ENCODE measurements at regions not wholly inside any gene's neighbourhood (a gene's known extent, or its start where the extent isn't known, plus 50 kb on each side); places are given as distances from the start of the nearest gene placed in this dataset.

- H3K4me3 ChIP-seq (ENCODE audit: low read length), result no peak overlapping the region
- no peak for DNase-seq (ENCODE audit: low read depth, low spot score)
- H3K36me3 ChIP-seq (ENCODE audit: control insufficient read depth, insufficient read depth, low read length), result no peaks in the 10 kb centered on the region
- H3K27me3 ChIP-seq (ENCODE audit: control insufficient read depth, insufficient read depth, low read length), result no peaks in the 10 kb centered on the region
- H3K27ac ChIP-seq (ENCODE audit: low read length), result no peak overlapping the region
- H3K4me1 ChIP-seq (ENCODE audit: control insufficient read depth, insufficient read depth, low read length), result no peaks in the 10 kb centered on the region
- no peaks in the 10 kb centered on the region for H3K9me3 ChIP-seq (ENCODE audit: control insufficient read depth, insufficient read depth, low read length)
- no CpG with 5 or more reads among the region's 3 CpGs for WGBS (ENCODE audit: insufficient coverage, insufficient read length)
These were observed 160.3 kb downstream of the EN1 start for GRCh38 chr2:118687192-118687591.

- Histone ChIP-seq H3K9me3 (ENCODE audit: control insufficient read depth, insufficient read depth, low read length) (no peaks in the 10 kb centered on the region), H3K27ac (ENCODE audit: low read length) (no peak overlapping the region), H3K36me3 (ENCODE audit: control insufficient read depth, insufficient read depth, low read length) (no peaks in the 10 kb centered on the region), H3K27me3 (ENCODE audit: control insufficient read depth, insufficient read depth, low read length) (no peaks in the 10 kb centered on the region), H3K4me3 (ENCODE audit: low read length) (no peak overlapping the region), H3K4me1 (ENCODE audit: control insufficient read depth, insufficient read depth, low read length) (no peaks in the 10 kb centered on the region)
- DNase-seq (ENCODE audit: low read depth, low spot score), result no peak
- WGBS (ENCODE audit: insufficient coverage, insufficient read length), result no CpG with 5 or more reads among the region's 1 CpG
These were observed 161.1 kb downstream of the EN1 start for GRCh38 chr2:118686346-118686745.

- Histone ChIP-seq H3K9me3 (ENCODE audit: control insufficient read depth, insufficient read depth, low read length) (no peaks in the 10 kb centered on the region), H3K4me1 (ENCODE audit: control insufficient read depth, insufficient read depth, low read length) (no peaks in the 10 kb centered on the region), H3K36me3 (ENCODE audit: control insufficient read depth, insufficient read depth, low read length) (no peaks in the 10 kb centered on the region), H3K27ac (ENCODE audit: low read length) (no peak overlapping the region), H3K27me3 (ENCODE audit: control insufficient read depth, insufficient read depth, low read length) (no peaks in the 10 kb centered on the region), H3K4me3 (ENCODE audit: low read length) (no peak overlapping the region)
- no peak for DNase-seq (ENCODE audit: low read depth, low spot score)
- WGBS (ENCODE audit: insufficient coverage, insufficient read length), result no CpG with 5 or more reads among the region's 5 CpGs
These were observed 164.0 kb downstream of the EN1 start for GRCh38 chr2:118683460-118683859.

GRCh38 chr2:118678985-118679384, 168.5 kb downstream of the EN1 start:
- no peak overlapping the region for H3K4me3 ChIP-seq (ENCODE audit: low read length)
- H3K36me3 ChIP-seq (ENCODE audit: control insufficient read depth, insufficient read depth, low read length), result no peaks in the 10 kb centered on the region
- WGBS (ENCODE audit: insufficient coverage, insufficient read length), result no CpG with 5 or more reads among the region's 2 CpGs
- no peaks in the 10 kb centered on the region for H3K4me1 ChIP-seq (ENCODE audit: control insufficient read depth, insufficient read depth, low read length)
- H3K9me3 ChIP-seq (ENCODE audit: control insufficient read depth, insufficient read depth, low read length), result no peaks in the 10 kb centered on the region
- no peak overlapping the region for H3K27ac ChIP-seq (ENCODE audit: low read length)
- DNase-seq (ENCODE audit: low read depth, low spot score), result no peak
- H3K27me3 ChIP-seq (ENCODE audit: control insufficient read depth, insufficient read depth, low read length), result no peaks in the 10 kb centered on the region

- Histone ChIP-seq H3K9me3 (ENCODE audit: control insufficient read depth, insufficient read depth, low read length) (no peaks in the 10 kb centered on the region), H3K4me1 (ENCODE audit: control insufficient read depth, insufficient read depth, low read length) (no peaks in the 10 kb centered on the region), H3K27me3 (ENCODE audit: control insufficient read depth, insufficient read depth, low read length) (no peaks in the 10 kb centered on the region), H3K27ac (ENCODE audit: low read length) (no peak overlapping the region), H3K4me3 (ENCODE audit: low read length) (no peak overlapping the region), H3K36me3 (ENCODE audit: control insufficient read depth, insufficient read depth, low read length) (no peaks in the 10 kb centered on the region)
- no peak for DNase-seq (ENCODE audit: low read depth, low spot score)
- no CpG with 5 or more reads among the region's 1 CpG for WGBS (ENCODE audit: insufficient coverage, insufficient read length)
These were observed 169.9 kb downstream of the EN1 start for GRCh38 chr2:118677546-118677945.

- no peaks in the 10 kb centered on the region for H3K27me3 ChIP-seq (ENCODE audit: control insufficient read depth, insufficient read depth, low read length)
- no peak overlapping the region for H3K4me3 ChIP-seq (ENCODE audit: low read length)
- no peaks in the 10 kb centered on the region for H3K36me3 ChIP-seq (ENCODE audit: control insufficient read depth, insufficient read depth, low read length)
- H3K4me1 ChIP-seq (ENCODE audit: control insufficient read depth, insufficient read depth, low read length), result no peaks in the 10 kb centered on the region
- H3K27ac ChIP-seq (ENCODE audit: low read length), result no peak overlapping the region
- no peak for DNase-seq (ENCODE audit: low read depth, low spot score)
- H3K9me3 ChIP-seq (ENCODE audit: control insufficient read depth, insufficient read depth, low read length), result no peaks in the 10 kb centered on the region
These were observed 171.9 kb downstream of the EN1 start for GRCh38 chr2:118675531-118675930.

- no peak for DNase-seq (ENCODE audit: low read depth, low spot score)
- no peaks in the 10 kb centered on the region for H3K36me3 ChIP-seq (ENCODE audit: control insufficient read depth, insufficient read depth, low read length)
- no peaks in the 10 kb centered on the region for H3K9me3 ChIP-seq (ENCODE audit: control insufficient read depth, insufficient read depth, low read length)
- H3K4me1 ChIP-seq (ENCODE audit: control insufficient read depth, insufficient read depth, low read length), result no peaks in the 10 kb centered on the region
- no peak overlapping the region for H3K27ac ChIP-seq (ENCODE audit: low read length)
- no peak overlapping the region for H3K4me3 ChIP-seq (ENCODE audit: low read length)
- WGBS (ENCODE audit: insufficient coverage, insufficient read length), result no CpG with 5 or more reads among the region's 3 CpGs
- H3K27me3 ChIP-seq (ENCODE audit: control insufficient read depth, insufficient read depth, low read length), result no peaks in the 10 kb centered on the region
These were observed 174.8 kb downstream of the EN1 start for GRCh38 chr2:118672571-118673158.

- Histone ChIP-seq H3K27me3 (ENCODE audit: control insufficient read depth, insufficient read depth, low read length) (no peaks in the 10 kb centered on the region), H3K4me1 (ENCODE audit: control insufficient read depth, insufficient read depth, low read length) (no peaks in the 10 kb centered on the region), H3K27ac (ENCODE audit: low read length) (no peak overlapping the region), H3K4me3 (ENCODE audit: low read length) (no peak overlapping the region), H3K36me3 (ENCODE audit: control insufficient read depth, insufficient read depth, low read length) (no peaks in the 10 kb centered on the region), H3K9me3 (ENCODE audit: control insufficient read depth, insufficient read depth, low read length) (no peaks in the 10 kb centered on the region)
- WGBS (ENCODE audit: insufficient coverage, insufficient read length), result no CpG with 5 or more reads among the region's 5 CpGs
- no peak for DNase-seq (ENCODE audit: low read depth, low spot score)
These were observed 175.6 kb downstream of the EN1 start for GRCh38 chr2:118671701-118672454.

- no peaks in the 10 kb centered on the region for H3K4me1 ChIP-seq (ENCODE audit: control insufficient read depth, insufficient read depth, low read length)
- no peaks in the 10 kb centered on the region for H3K27me3 ChIP-seq (ENCODE audit: control insufficient read depth, insufficient read depth, low read length)
- H3K27ac ChIP-seq (ENCODE audit: low read length), result no peak overlapping the region
- H3K4me3 ChIP-seq (ENCODE audit: low read length), result no peak overlapping the region
- 100% methylated on average over 1 of the region's 6 CpGs for WGBS (ENCODE audit: insufficient coverage, insufficient read length)
- no peak for DNase-seq (ENCODE audit: low read depth, low spot score)
- no peaks in the 10 kb centered on the region for H3K9me3 ChIP-seq (ENCODE audit: control insufficient read depth, insufficient read depth, low read length)
- H3K36me3 ChIP-seq (ENCODE audit: control insufficient read depth, insufficient read depth, low read length), result no peaks in the 10 kb centered on the region
These were observed 176.6 kb downstream of the EN1 start for GRCh38 chr2:118670838-118671237.

- H3K4me1 ChIP-seq (ENCODE audit: control insufficient read depth, insufficient read depth, low read length), result no peaks in the 10 kb centered on the region
- no peak overlapping the region for H3K4me3 ChIP-seq (ENCODE audit: low read length)
- no peaks in the 10 kb centered on the region for H3K27me3 ChIP-seq (ENCODE audit: control insufficient read depth, insufficient read depth, low read length)
- H3K9me3 ChIP-seq (ENCODE audit: control insufficient read depth, insufficient read depth, low read length), result no peaks in the 10 kb centered on the region
- H3K27ac ChIP-seq (ENCODE audit: low read length), result no peak overlapping the region
- DNase-seq (ENCODE audit: low read depth, low spot score), result no peak
- no peaks in the 10 kb centered on the region for H3K36me3 ChIP-seq (ENCODE audit: control insufficient read depth, insufficient read depth, low read length)
- WGBS (ENCODE audit: insufficient coverage, insufficient read length), result no CpG with 5 or more reads among the region's 2 CpGs
These were observed 177.2 kb downstream of the EN1 start for GRCh38 chr2:118670276-118670675.

- Histone ChIP-seq H3K4me3 (ENCODE audit: low read length) (no peak overlapping the region), H3K4me1 (ENCODE audit: control insufficient read depth, insufficient read depth, low read length) (no peaks in the 10 kb centered on the region), H3K36me3 (ENCODE audit: control insufficient read depth, insufficient read depth, low read length) (no peaks in the 10 kb centered on the region), H3K9me3 (ENCODE audit: control insufficient read depth, insufficient read depth, low read length) (no peaks in the 10 kb centered on the region), H3K27me3 (ENCODE audit: control insufficient read depth, insufficient read depth, low read length) (no peaks in the 10 kb centered on the region), H3K27ac (ENCODE audit: low read length) (no peak overlapping the region)
- no peak for DNase-seq (ENCODE audit: low read depth, low spot score)
These were observed 177.8 kb downstream of the EN1 start for GRCh38 chr2:118669654-118670053.
